GM12891 (cell line): ENCODE measurements at regions not wholly inside any gene's neighbourhood (a gene's known extent, or its start where the extent isn't known, plus 50 kb on each side); places are given as distances from the start of the nearest gene placed in this dataset.

Source experiments
- PAX5 ChIP-seq: IDR thresholded peaks from 2 replicates; pipeline ENCODE4 v1.6.1; 2011; ENCODE audit warnings: low read length, moderate library complexity, mild to moderate bottlenecking; ENCODE audit not compliant: insufficient read depth, severe bottlenecking
- POLR2A ChIP-seq: IDR thresholded peaks from 2 replicates; pipeline ENCODE4 v1.6.1; 2011; ENCODE audit warnings: low read depth, low read length, control low read depth
- POLR2AphosphoS5 ChIP-seq: IDR thresholded peaks from 2 replicates; pipeline ENCODE4 v1.6.1; 2011; ENCODE audit warnings: low read depth, low read length, control low read depth
- SPI1 ChIP-seq: IDR thresholded peaks from 2 replicates; pipeline ENCODE4 v1.6.1; 2011; ENCODE audit warnings: low read depth, low read length, control low read depth

DNA sequence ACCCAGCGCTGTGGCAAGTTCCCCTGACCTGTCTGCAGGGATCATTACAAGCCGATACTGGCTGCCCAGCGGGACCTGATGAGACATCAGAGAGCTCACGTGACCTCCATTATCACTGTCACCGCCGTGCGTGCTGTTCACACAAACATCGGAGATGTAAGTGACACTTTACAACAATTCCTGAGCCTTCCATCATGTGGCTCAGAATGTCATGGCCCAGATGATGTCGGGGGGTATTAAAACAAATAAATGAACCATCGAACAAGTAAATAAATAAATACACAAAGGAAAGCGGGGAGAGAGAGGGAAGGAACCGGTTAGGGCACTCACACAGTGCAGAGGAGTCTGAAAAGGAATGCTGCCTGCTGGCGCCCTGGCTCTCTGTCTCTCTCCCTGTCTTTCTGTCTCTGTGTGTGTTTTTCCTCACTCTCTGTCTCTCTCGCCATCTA is 195.1 kb downstream of the BMP7 start:
- TF ChIP-seq POLR2A (no peak), SPI1 (no peak), PAX5 (no peak), POLR2AphosphoS5 (no peak)
